Psoas muscle (tissue), 7 donors: ENCODE measurements at regions not wholly inside any gene's neighbourhood (a gene's known extent, or its start where the extent isn't known, plus 50 kb on each side); places are given as distances from the start of the nearest gene placed in this dataset.

Experiments
- ATAC-seq, 4 donors: fragments of 200-7000 bp; cut with Tn5 transposase; one replicate each; pipeline ENCODE4 v1.9.1; 2020; ENCODE audit warnings: moderate library complexity in 3 of 4, mild to moderate bottlenecking in 2 of 4
- DNase-seq, 2 donors: peaks; one replicate each; pipeline ENCODE4 v3.0.0-alpha.2; 2020
- H3K27ac ChIP-seq: fragments of 200-600 bp; one replicate; pipeline ENCODE4 v1.8.0; 2022
- H3K27me3 ChIP-seq, 3 donors: fragments of 200-600 bp in 1 of 3; one replicate each; pipeline versions ENCODE4 v1.6.1 to v1.8.0; 2013 to 2022; ENCODE audit warnings: low read length in 2 of 3, mild to moderate bottlenecking in 2 of 3, moderate library complexity in 1 of 3; ENCODE audit not compliant: insufficient read depth in 3 of 3
- H3K36me3 ChIP-seq, 2 donors: fragments of 200-600 bp in 1 of 2; one replicate each; pipeline versions ENCODE4 v1.6.1 to v1.8.0; 2013 to 2022; ENCODE audit warnings: low read depth in 1 of 2, mild to moderate bottlenecking in 1 of 2, moderate library complexity in 1 of 2; ENCODE audit not compliant: insufficient read depth in 1 of 2
- H3K4me1 ChIP-seq: fragments of 200-600 bp; one replicate; pipeline ENCODE4 v1.8.0; 2022
- H3K4me3 ChIP-seq: fragments of 200-600 bp; one replicate; pipeline ENCODE4 v1.8.0; 2022; ENCODE audit warnings: mild to moderate bottlenecking
- H3K9me3 ChIP-seq: fragments of 200-600 bp; one replicate; pipeline ENCODE4 v1.8.0; 2022
- CTCF ChIP-seq: fragments of 200-600 bp; IDR thresholded peaks from one replicate; pipeline ENCODE4 v1.8.0; 2022; ENCODE audit warnings: antibody characterized with exemption
- WGBS, 3 donors: extraction: QIAGEN DNeasy Blood & Tissue Kit; methylation state at CpG; one replicate each; pipeline versions ENCODE4 v1.1.6 to v1.1.7; 2013; 5-methylcytosine and 5-hydroxymethylcytosine counted together
- intact Hi-C, 2 donors: fragments of 100-400 bp; cut with DNase I; formaldehyde crosslinking; loops; one replicate each; pipeline versions ENCODE4 v1.11.0 to v1.14.2; 2022
- donor health status: healthy with polysubstance abuse.
- donor health status: DM: no; HTN: no; CAD: no; lungs with moderate emphysema.
- donor health status: Bipolar disorder and iron deficiency.
- donor health status: healthy.
- donor health status: DM: yes; HTN: yes; CAD: no.
- donor health status: DM: no; HTN: no; CAD: no.
- donor health status: DM: yes; HTN: yes; CAD: no.

DNA sequence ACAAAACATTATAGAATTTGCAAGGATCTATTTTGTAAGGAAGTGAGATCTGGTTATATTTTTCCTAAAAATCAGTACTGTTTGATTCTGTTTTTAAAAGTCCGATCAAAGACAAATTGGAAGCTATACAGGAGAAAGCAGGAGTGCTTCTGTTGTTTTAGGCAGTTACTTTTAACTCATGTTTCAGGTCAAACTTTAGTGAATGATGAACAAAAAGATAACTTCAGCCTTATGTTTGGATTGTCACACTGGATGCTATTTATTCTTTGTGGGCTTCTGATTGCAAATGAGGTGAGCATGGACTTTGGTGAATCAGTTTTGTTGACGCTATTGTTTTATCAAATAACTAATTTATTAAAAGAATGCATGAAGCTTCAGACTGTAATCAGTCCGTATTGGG, 228.7 kb upstream of the SLC35B3 start:
- intact Hi-C loops, result no loop called here
- H3K4me3 ChIP-seq, result no peak overlapping the region
- H3K4me1 ChIP-seq, result no peaks in the 10 kb centered on the region
- TF ChIP-seq CTCF, result no peak
- ATAC-seq (no peak), DNase-seq (no peak)
- H3K9me3 ChIP-seq, result no peaks in the 10 kb centered on the region
- no peaks in the 10 kb centered on the region for H3K36me3 ChIP-seq
- H3K27ac ChIP-seq, result no peak overlapping the region
- no peaks in the 10 kb centered on the region for H3K27me3 ChIP-seq
- WGBS, 3 donors, result 67 to 82% (median 76%) methylated on average over 3 of the region's 3 CpGs

DNA sequence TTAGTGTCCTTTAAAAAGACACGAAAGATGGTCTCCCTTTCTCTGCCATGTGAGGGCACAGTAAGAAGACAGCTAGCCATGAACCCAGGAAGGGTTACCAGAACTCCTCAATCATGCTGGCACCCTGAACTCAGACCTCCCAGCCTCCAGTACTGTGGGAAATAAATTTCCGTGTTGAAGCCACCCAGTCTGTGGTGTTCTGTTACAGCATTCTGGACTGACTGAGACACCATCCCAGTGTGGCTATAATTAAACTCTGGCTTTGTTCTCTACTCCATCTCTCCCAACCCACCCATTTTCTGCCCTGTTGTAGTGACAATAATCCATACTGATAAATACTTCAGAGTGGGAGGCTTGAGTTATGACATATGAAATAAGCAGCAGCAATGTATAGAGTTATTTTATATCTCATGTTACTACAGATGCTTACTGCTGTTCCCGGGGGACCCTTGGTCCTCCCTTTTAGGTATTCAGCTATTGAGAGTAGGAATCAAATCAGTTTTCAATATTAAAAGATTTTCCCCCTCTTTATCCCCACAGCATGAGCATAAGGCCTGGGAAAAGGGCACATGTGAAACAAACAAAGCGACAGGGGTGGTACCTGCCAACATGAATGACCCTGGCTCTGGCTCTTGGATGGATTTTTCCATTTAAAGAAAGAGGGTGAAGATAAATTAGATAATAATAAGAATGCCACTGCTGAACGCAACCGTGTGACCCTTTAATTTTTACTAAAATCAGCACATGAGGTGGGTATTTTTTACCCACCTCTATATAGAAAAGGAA, 224.3 kb upstream of the SLC35B3 start:
- no peak for DNase-seq
- intact Hi-C loops, result no loop called here
- no peak for ATAC-seq
- Histone ChIP-seq H3K9me3 (no peaks in the 10 kb centered on the region), H3K4me1 (no peaks in the 10 kb centered on the region), H3K36me3 (no peaks in the 10 kb centered on the region), H3K27ac (no peak overlapping the region), H3K27me3 (no peaks in the 10 kb centered on the region), H3K4me3 (no peak overlapping the region)
- TF ChIP-seq CTCF, result no peak
- WGBS, 3 donors, result 79 to 81% (median 81%) methylated on average over 6 of the region's 6 CpGs

DNA sequence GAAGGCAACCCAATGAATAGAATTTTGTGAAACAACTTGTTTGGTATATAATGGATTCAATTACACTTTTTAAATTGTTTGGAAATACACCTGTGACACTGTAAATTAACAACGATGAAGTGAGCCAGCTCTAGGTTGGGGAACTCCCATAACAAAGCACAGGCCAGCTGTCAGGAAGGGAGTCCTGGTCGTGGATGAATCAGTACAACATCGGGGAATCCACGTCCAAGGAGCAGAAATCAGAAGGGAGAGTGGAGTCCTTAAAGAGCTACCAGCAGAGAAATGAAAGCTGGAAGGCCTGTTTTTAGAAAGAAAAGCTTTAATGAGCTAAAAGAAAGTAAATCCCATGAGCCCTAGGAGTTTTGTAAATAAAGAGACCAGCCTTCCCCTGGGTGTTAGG, 223.1 kb upstream of the SLC35B3 start:
- Histone ChIP-seq H3K27me3 (no peaks in the 10 kb centered on the region), H3K4me1 (no peaks in the 10 kb centered on the region), H3K27ac (no peak overlapping the region), H3K36me3 (no peaks in the 10 kb centered on the region), H3K4me3 (no peak overlapping the region), H3K9me3 (no peaks in the 10 kb centered on the region)
- 10 to 23% (median 12%) methylated on average over 4 of the region's 4 CpGs for WGBS, 3 donors
- DNase-seq (no peak), ATAC-seq (no peak)
- intact Hi-C loops, result no loop called here
- no peak for TF ChIP-seq CTCF

DNA sequence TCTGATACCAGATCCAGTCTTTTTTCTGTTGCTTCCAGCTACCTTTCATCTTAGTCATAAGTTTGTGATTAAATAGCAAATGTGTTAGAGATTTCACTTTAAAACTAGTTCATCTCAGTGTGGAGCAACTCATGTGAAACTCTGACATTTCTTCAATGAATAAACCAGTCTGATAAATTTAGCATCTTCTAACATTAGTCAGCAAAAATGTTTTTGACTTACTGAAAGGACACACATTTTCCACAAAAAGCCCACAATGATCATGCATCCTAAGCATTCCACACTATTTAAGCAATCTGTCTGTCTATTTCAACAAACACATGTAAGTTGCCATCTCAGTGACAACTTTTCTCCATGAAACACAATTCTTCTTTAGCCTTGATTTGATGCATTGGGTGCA, 222.2 kb upstream of the SLC35B3 start:
- Histone ChIP-seq H3K4me3 (no peak overlapping the region), H3K4me1 (no peaks in the 10 kb centered on the region), H3K9me3 (no peaks in the 10 kb centered on the region), H3K27ac (no peak overlapping the region), H3K27me3 (no peaks in the 10 kb centered on the region), H3K36me3 (no peaks in the 10 kb centered on the region)
- no peak for TF ChIP-seq CTCF
- ATAC-seq (no peak), DNase-seq (no peak)
- intact Hi-C loops, result no loop called here
